HCT116 (cell line): ENCODE measurements at regions not wholly inside any gene's neighbourhood (a gene's known extent, or its start where the extent isn't known, plus 50 kb on each side); places are given as distances from the start of the nearest gene placed in this dataset.

Source experiments
- ATAC-seq: fragments of 200-7000 bp; cut with Tn5 transposase; 2 replicates; pipeline ENCODE4 v1.9.1; 2020; ENCODE audit warnings: mild to moderate bottlenecking, moderate library complexity
- BruUV-seq: library from RNA; stranded (reverse); fragments of 400-500 nt; replicated peaks from 2 replicates; lab custom pipeline; 2021; lab: Mats Ljungman, UMichigan
- CTCF ChIA-PET: fragments of 300-600 bp; sonication (Branson Sonifier 250); formaldehyde crosslinking; loops from one replicate; lab custom pipeline; 2021; ENCODE audit warnings: antibody characterized with exemption; lab: Charles Lee
- POLR2A ChIA-PET: fragments of 300-600, 350-600 bp; sonication (Branson Sonifier 250); formaldehyde crosslinking; loops from one replicate; lab custom pipeline; 2021; ENCODE audit warnings: antibody characterized with exemption; lab: Charles Lee
- RAD21 ChIA-PET, 2 experiments: fragments of 300-600 bp; sonication (Branson Sonifier 250); formaldehyde crosslinking; loops; one replicate each; lab custom pipeline; 2023; ENCODE audit warnings: low total read pairs in 2 of 2; ENCODE audit not compliant: uncharacterized antibody in 2 of 2, unreplicated experiment in 2 of 2, low non-redundant PET in 1 of 2; lab: Charles Lee
- DNase-seq: peaks from one replicate; pipeline ENCODE4 v3.0.0-alpha.2; 2010; ENCODE audit warnings: low read depth, low spot score
- H2AFZ ChIP-seq: fragments of 200-600 bp; shearing (Covaris generic), sonication (generic); 2 replicates; pipeline ENCODE4 v1.6.1; 2017; ENCODE audit warnings: low read depth, mixed run types, mixed read lengths, antibody characterized with exemption, low read length; ENCODE audit not compliant: poor library complexity, severe bottlenecking
- H3K27ac ChIP-seq: 2 replicates; pipeline ENCODE4 v1.5.1; 2012; ENCODE audit warnings: low read depth, low read length
- H3K27me3 ChIP-seq: fragments of 200-600 bp; sonication (generic); 2 replicates; pipeline ENCODE4 v1.6.1; 2016; ENCODE audit warnings: mixed run types, low read length, mixed read lengths; ENCODE audit not compliant: insufficient read depth
- H3K36me3 ChIP-seq, 2 experiments: fragments of 200-500 bp in 1 of 2; fragments of 200-600 bp in 1 of 2; sonication (Bioruptor generic) in 1 of 2; sonication (generic) in 1 of 2; 2 replicates each; pipeline versions ENCODE4 v1.5.1 to v1.6.1; 2014 to 2016; ENCODE audit warnings: low read length in 2 of 2, inconsistent platforms in 1 of 2, mixed read lengths in 1 of 2, mixed run types in 1 of 2; ENCODE audit not compliant: insufficient read depth in 2 of 2, control insufficient read depth in 1 of 2
- H3K4me1 ChIP-seq, 2 experiments: fragments of 200-600 bp in 1 of 2; sonication (generic) in 1 of 2; 2 replicates each; pipeline versions ENCODE4 v1.5.1 to v1.6.1; 2012 to 2017; ENCODE audit warnings: low read length in 2 of 2, inconsistent platforms in 1 of 2, mild to moderate bottlenecking in 1 of 2, mixed read lengths in 1 of 2, mixed run types in 1 of 2, moderate library complexity in 1 of 2; ENCODE audit not compliant: insufficient read depth in 2 of 2, control insufficient read depth in 1 of 2
- H3K4me2 ChIP-seq: fragments of 200-600 bp; sonication (generic); 2 replicates; pipeline ENCODE4 v1.6.1; 2017; ENCODE audit warnings: mixed run types, low read length, mixed read lengths
- H3K4me3 ChIP-seq, 2 experiments: fragments of 200-600 bp in 1 of 2; sonication (generic) in 1 of 2; replicated peaks in 1 of 2; 2 replicates each; pipeline ENCODE4 v1.5.1; 2011 to 2016; ENCODE audit warnings: low read length in 2 of 2, control low read depth in 1 of 2, low read depth in 1 of 2, mild to moderate bottlenecking in 1 of 2, mixed read lengths in 1 of 2, mixed run types in 1 of 2
- H3K79me2 ChIP-seq: fragments of 200-600 bp; sonication (generic); 2 replicates; pipeline ENCODE4 v1.6.1; 2017; ENCODE audit warnings: mild to moderate bottlenecking, mixed run types, low read length, moderate library complexity, mixed read lengths; ENCODE audit not compliant: insufficient read depth
- H3K9ac ChIP-seq: fragments of 200-600 bp; sonication (generic); 2 replicates; pipeline ENCODE4 v1.6.1; 2016; ENCODE audit warnings: low read length, mixed read lengths
- H3K9me2 ChIP-seq: fragments of 200-600 bp; sonication (generic), shearing (Covaris generic); 2 replicates; pipeline ENCODE4 v1.6.1; 2017; ENCODE audit warnings: mixed run types, mild to moderate bottlenecking, moderate library complexity; ENCODE audit not compliant: insufficient read depth
- H3K9me3 ChIP-seq, 2 experiments: fragments of 200-500 bp in 1 of 2; fragments of 200-600 bp in 1 of 2; sonication (Bioruptor generic) in 1 of 2; sonication (generic) in 1 of 2; 2 replicates each; pipeline ENCODE4 v1.6.1; 2014 to 2017; ENCODE audit warnings: low read length in 2 of 2, mixed read lengths in 2 of 2, inconsistent platforms in 1 of 2, low read depth in 1 of 2, mild to moderate bottlenecking in 1 of 2, mixed run types in 1 of 2, moderate library complexity in 1 of 2; ENCODE audit not compliant: control insufficient read depth in 1 of 2, insufficient read depth in 1 of 2
- H4K20me1 ChIP-seq: fragments of 200-600 bp; sonication (generic), shearing (Covaris generic); 2 replicates; pipeline ENCODE4 v1.6.1; 2017; ENCODE audit warnings: mixed run types, mild to moderate bottlenecking, moderate library complexity; ENCODE audit not compliant: insufficient read depth
- ATF3 ChIP-seq: IDR thresholded peaks from 2 replicates; pipeline ENCODE4 v1.6.1; 2012
- CEBPB ChIP-seq: IDR thresholded peaks from 2 replicates; pipeline ENCODE4 v1.6.1; 2012; ENCODE audit warnings: low read depth
- EZH2 ChIP-seq: fragments of 200-600 bp; sonication (generic); IDR thresholded peaks from 2 replicates; pipeline ENCODE4 v1.6.1; 2017; ENCODE audit warnings: antibody characterized with exemption, mixed run types
- EZH2phosphoT487 ChIP-seq: fragments of 200-600 bp; IDR thresholded peaks from 2 replicates; pipeline ENCODE4 v1.6.1; 2018; ENCODE audit warnings: antibody characterized with exemption, borderline replicate concordance
- FOSL1 ChIP-seq: IDR thresholded peaks from 2 replicates; pipeline ENCODE4 v1.6.1; 2012; ENCODE audit warnings: low read depth
- MAX ChIP-seq: IDR thresholded peaks from 2 replicates; pipeline ENCODE4 v1.6.1; 2012
- POLR2AphosphoS5 ChIP-seq: IDR thresholded peaks from 2 replicates; pipeline ENCODE4 v1.6.1; 2011; ENCODE audit warnings: mild to moderate bottlenecking, low read depth, low read length, moderate library complexity
- REST ChIP-seq: IDR thresholded peaks from 2 replicates; pipeline ENCODE4 v1.6.1; 2012; ENCODE audit warnings: low read depth
- SIN3A ChIP-seq: IDR thresholded peaks from 2 replicates; pipeline ENCODE4 v1.6.1; 2012; ENCODE audit warnings: low read depth
- SRF ChIP-seq: IDR thresholded peaks from 2 replicates; pipeline ENCODE4 v1.6.1; 2012; ENCODE audit warnings: low read depth
- ZFX ChIP-seq: fragments of 450-650 bp; IDR thresholded peaks from 2 replicates; pipeline ENCODE4 v1.6.1; 2017
- ZNF274 ChIP-seq: fragments of 200-500 bp; sonication (Bioruptor generic); IDR thresholded peaks from 2 replicates; pipeline ENCODE4 v1.6.1; 2014; ENCODE audit warnings: mild to moderate bottlenecking, low read depth, low read length, inconsistent platforms
- intact Hi-C: fragments of 100-400 bp; cut with micrococcal nuclease; formaldehyde crosslinking; loops from 2 replicates; pipeline ENCODE4 v1.10.0; 2022
- TF ChIP-seq, protein P1 (sequence below), 3 experiments: fragments of 200-600 bp in 1 of 3; sonication (generic) in 1 of 3; IDR thresholded peaks in 2 of 3; conservative IDR thresholded peaks in 1 of 3; 2 replicates each; pipeline ENCODE4 v1.5.1; 2012 to 2017; ENCODE audit warnings: low read depth in 2 of 3, low read length in 2 of 3, antibody characterized with exemption in 1 of 3, borderline replicate concordance in 1 of 3, control low read depth in 1 of 3, mild to moderate bottlenecking in 1 of 3, mixed read lengths in 1 of 3, mixed run types in 1 of 3, moderate library complexity in 1 of 3; ENCODE audit not compliant: insufficient read depth in 1 of 3

- TF ChIP-seq REST (no peak), ZNF274 (no peak)
- TF ChIP-seq, all 23 proteins: peak for 0
Measured at GRCh38 chr9:23542438-23542837, 283.6 kb downstream of the ELAVL2 start (continued).

GRCh38 chr9:23542927-23543326 lies 283.1 kb downstream of the ELAVL2 start:
- Histone ChIP-seq H4K20me1 (no peaks in the 10 kb centered on the region), H3K27me3 (no peaks in the 10 kb centered on the region), H3K9ac (no peak overlapping the region), H3K9me2 (no peaks in the 10 kb centered on the region), H3K79me2 (no peaks in the 10 kb centered on the region), H2AFZ (no peak overlapping the region), H3K4me1 (no peaks in the 10 kb centered on the region), H3K9me3 (peaks cover 3 to 26% of the 10 kb centered on the region in 2 experiments; a peak in 2 of 4 replicates), H3K4me3 (no peak overlapping the region), H3K27ac (no peak overlapping the region), H3K36me3 (no peaks in the 10 kb centered on the region), H3K4me2 (no peak overlapping the region)
- ATAC-seq = no peak
- ChIA-PET CTCF (no interaction called here), POLR2A (no interaction called here), RAD21 (no interaction called here)
- TF ChIP-seq, protein P1, sequence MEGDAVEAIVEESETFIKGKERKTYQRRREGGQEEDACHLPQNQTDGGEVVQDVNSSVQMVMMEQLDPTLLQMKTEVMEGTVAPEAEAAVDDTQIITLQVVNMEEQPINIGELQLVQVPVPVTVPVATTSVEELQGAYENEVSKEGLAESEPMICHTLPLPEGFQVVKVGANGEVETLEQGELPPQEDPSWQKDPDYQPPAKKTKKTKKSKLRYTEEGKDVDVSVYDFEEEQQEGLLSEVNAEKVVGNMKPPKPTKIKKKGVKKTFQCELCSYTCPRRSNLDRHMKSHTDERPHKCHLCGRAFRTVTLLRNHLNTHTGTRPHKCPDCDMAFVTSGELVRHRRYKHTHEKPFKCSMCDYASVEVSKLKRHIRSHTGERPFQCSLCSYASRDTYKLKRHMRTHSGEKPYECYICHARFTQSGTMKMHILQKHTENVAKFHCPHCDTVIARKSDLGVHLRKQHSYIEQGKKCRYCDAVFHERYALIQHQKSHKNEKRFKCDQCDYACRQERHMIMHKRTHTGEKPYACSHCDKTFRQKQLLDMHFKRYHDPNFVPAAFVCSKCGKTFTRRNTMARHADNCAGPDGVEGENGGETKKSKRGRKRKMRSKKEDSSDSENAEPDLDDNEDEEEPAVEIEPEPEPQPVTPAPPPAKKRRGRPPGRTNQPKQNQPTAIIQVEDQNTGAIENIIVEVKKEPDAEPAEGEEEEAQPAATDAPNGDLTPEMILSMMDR (IDR thresholded peaks at IDR 0.05 in 2 of 3, conservative IDR thresholded peaks at IDR 0.05 in 1 of 3; ENCODE audit: borderline replicate concordance in 1 of 3, insufficient read depth in 1 of 3, low read depth in 2 of 3, low read length in 2 of 3) = no peak
- TF ChIP-seq MAX = no peak
- TF ChIP-seq CEBPB = no peak
- no peak for TF ChIP-seq FOSL1
- no peak for TF ChIP-seq ATF3
- TF ChIP-seq EZH2 = no peak
- no peak for TF ChIP-seq ZFX
- TF ChIP-seq SIN3A = no peak
- no peak for TF ChIP-seq EZH2phosphoT487
- TF ChIP-seq SRF = no peak
- no peak for TF ChIP-seq POLR2AphosphoS5
- DNase-seq = no peak
- intact Hi-C loops = no loop called here
- BruUV-seq = no TSS peak
